ENCODE measurements at regions not wholly inside any gene's neighbourhood (a gene's known extent, or its start where the extent isn't known, plus 50 kb on each side); places are given as distances from the start of the nearest gene placed in this dataset.

GRCh38 chr5:93649234-93649900, 66.3 kb downstream of the NR2F1 start:
- Histone ChIP-seq H3K79me2 (ENCODE audit: control insufficient read depth, insufficient read depth, low read length) (no peaks in the 10 kb centered on the region), H3K9me3 (replicated peaks; ENCODE audit: control insufficient read depth, insufficient read depth, low read depth, low read length) (no peaks in the 10 kb centered on the region), H4K20me1 (replicated peaks; ENCODE audit: control insufficient read depth, insufficient read depth, low read length) (no peaks in the 10 kb centered on the region), H3K4me2 (ENCODE audit: insufficient read depth, low read length) (no peak overlapping the region), H3K27ac (ENCODE audit: extremely low read depth, low read depth, low read length) (no peak overlapping the region), H3K4me3 (no peak overlapping the region), H3K9ac (ENCODE audit: insufficient read depth in 1 of 2, low read depth in 2 of 2, low read length in 2 of 2) (no peak overlapping the region), H3K27me3 (ENCODE audit: control insufficient read depth in 2 of 2, insufficient read depth in 2 of 2, low read length in 2 of 2) (no peaks in the 10 kb centered on the region), H3K36me3 (ENCODE audit: control insufficient read depth, insufficient read depth, low read length) (no peaks in the 10 kb centered on the region), H3K4me1 (replicated peaks in 1 of 2; ENCODE audit: control insufficient read depth in 2 of 2, insufficient read depth in 2 of 2, low read length in 2 of 2) (no peaks in the 10 kb centered on the region), H2AFZ (ENCODE audit: low read depth, low read length) (no peak overlapping the region), H3K9me1 (ENCODE audit: control insufficient read depth, insufficient read depth, low read length) (no peaks in the 10 kb centered on the region)
- ChIA-PET CTCF (ENCODE audit: low intra/inter-chr PET ratio) (no interaction called here), POLR2A (no interaction called here)
- in situ Hi-C loops (cut with MboI) (no loop called here), intact Hi-C loops (cut with micrococcal nuclease) (no loop called here)
- no peak for TF ChIP-seq ZNF354B (CRISPR knock-in tag; IDR thresholded peaks at IDR 0.05)
- TF ChIP-seq SMARCA4 (IDR thresholded peaks at IDR 0.05): no peak
- no peak for TF ChIP-seq ZNF239 (CRISPR knock-in tag; IDR thresholded peaks at IDR 0.05)
- no peak for TF ChIP-seq CBX5 (IDR thresholded peaks at IDR 0.05; ENCODE audit: borderline replicate concordance, low read depth)
- no peak for TF ChIP-seq JUND (IDR thresholded peaks at IDR 0.05; ENCODE audit: borderline replicate concordance, low read depth, low read length)
- no peak for TF ChIP-seq JUND (tag; IDR thresholded peaks at IDR 0.05; ENCODE audit: borderline replicate concordance, low read depth, low read length)
- no peak for TF ChIP-seq PHTF2 (CRISPR knock-in tag; IDR thresholded peaks at IDR 0.05)
- TF ChIP-seq ZNF586 (CRISPR knock-in tag; conservative IDR thresholded peaks at IDR 0.05): no peak
- no peak for TF ChIP-seq HDAC6 (IDR thresholded peaks at IDR 0.05; ENCODE audit: low read depth, low read length)
- ATAC-seq (no peak), DNase-seq (ENCODE audit: extremely low read depth in 1 of 4, low spot score in 3 of 4) (no peak), FAIRE-seq (no peak)
- BruUV-seq (replicated peaks): no TSS peak
- WGBS (ENCODE audit: insufficient coverage, low coverage, missing lambda C conversion rate): 0% methylated on average over 1 of the region's 1 CpG

All from K562 (cell line).